Stimulated activated CD4-positive, alpha-beta T cell treated with anti-CD3 and anti-CD28 coated beads, Interleukin-15, amount 100 ng/mL, for 48 hours (primary cell): ENCODE measurements at regions not wholly inside any gene's neighbourhood (a gene's known extent, or its start where the extent isn't known, plus 50 kb on each side); places are given as distances from the start of the nearest gene placed in this dataset.

ENCODE experiments used
- DNase-seq, 2 donors: peaks; one replicate each; pipeline ENCODE4 v3.0.0-alpha.2; 2020; ENCODE audit warnings: low read depth in 2 of 2

GRCh38 chr17:68812876-68813584 lies 142.2 kb downstream of the ABCA8 start:
- no peak for DNase-seq

DNA sequence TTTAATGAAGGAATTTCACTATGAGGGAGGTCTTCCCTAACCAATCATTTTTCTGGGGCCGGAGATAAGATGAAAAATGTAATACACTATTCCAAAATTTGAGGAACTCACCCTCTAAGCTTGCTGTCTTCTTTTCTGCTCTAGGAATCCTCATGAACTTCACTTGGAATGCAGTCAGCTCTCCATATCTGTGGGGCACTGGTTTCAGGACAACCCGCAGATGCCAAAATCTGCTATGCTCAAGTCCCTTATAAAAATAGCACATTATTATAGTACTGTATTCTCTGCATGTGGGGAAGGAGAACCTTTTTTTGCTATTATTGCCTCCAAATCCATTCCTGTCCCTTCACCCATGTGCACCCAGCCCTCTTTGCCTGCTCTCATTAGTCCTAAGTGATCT lies 146.0 kb downstream of the ABCA8 start:
- no peak for DNase-seq

DNA sequence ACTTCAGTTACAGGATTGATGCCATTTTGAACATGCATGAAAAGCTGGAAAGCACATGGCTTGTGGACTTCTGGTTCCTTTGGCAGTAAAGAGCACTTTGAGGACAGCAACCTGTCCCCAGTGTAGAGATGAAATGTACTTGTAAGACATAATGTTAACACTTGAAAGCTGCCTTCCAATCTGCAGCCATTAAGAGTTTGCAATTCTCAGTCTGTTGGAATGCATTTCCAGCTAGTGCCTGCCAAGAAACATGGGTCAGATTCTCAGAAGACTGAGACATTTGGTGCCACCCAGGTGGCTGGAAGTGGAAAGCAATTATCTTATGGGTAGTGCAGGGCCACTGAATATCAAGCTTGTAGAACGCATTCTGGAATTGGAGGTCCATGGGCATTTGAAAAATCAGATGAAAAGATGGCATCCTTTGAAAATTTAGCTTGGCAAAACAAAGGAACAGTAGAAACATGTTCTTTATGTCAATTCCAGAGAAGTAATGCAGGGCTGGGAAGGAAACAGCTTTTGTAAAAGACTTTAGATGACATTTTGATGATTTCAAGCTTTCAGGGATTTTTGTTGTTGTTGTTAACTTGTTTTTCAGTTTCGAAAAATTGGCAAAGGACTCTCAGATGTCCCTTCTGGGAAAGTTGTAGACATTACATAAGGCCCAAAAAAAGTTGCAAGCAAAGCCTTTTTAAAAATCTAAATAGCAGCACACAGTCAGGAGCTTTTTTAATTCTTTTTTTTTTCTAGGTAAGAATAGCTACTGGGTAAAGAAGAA lies 147.0 kb downstream of the ABCA8 start:
- no peak for DNase-seq

- no peak for DNase-seq
These were observed 149.6 kb downstream of the ABCA8 start for GRCh38 chr17:68805609-68806008.

DNA sequence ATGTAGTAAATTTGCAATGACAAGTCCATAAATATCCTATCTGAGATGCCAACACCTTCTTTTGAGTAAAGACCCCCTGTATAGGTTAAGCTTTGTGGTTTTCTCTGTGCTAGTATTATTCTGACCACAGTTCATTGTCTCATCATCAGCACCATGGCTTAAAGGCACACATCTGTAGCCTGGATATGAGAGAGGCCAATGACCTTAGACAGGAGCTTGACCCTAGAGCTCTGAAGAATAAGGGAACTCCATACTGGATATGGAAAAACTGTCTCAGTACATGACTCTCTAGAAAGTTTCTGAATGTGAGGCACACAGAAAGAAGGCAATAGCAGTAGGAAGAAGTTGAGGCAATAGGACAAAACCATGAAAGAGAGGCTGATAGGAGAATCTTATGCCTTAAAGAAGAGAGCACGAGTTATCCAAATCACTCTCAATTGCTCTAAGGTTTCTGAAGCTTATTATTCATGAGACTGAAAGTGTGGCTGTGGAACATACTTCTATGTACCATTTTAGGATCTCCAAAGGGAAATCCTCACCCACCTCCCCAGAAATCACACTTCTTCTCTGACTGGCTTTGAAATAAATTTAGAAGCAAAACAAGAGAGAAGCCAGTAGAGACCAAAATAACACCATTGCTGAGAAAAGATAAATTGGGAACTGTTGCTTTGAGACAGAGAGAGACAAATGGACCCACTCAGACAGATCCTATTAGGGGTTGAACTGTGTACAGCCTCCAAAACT lies 150.2 kb downstream of the ABCA8 start:
- DNase-seq: no peak

- no peak for DNase-seq
These were observed 151.8 kb downstream of the ABCA8 start for GRCh38 chr17:68803164-68803929.

DNA sequence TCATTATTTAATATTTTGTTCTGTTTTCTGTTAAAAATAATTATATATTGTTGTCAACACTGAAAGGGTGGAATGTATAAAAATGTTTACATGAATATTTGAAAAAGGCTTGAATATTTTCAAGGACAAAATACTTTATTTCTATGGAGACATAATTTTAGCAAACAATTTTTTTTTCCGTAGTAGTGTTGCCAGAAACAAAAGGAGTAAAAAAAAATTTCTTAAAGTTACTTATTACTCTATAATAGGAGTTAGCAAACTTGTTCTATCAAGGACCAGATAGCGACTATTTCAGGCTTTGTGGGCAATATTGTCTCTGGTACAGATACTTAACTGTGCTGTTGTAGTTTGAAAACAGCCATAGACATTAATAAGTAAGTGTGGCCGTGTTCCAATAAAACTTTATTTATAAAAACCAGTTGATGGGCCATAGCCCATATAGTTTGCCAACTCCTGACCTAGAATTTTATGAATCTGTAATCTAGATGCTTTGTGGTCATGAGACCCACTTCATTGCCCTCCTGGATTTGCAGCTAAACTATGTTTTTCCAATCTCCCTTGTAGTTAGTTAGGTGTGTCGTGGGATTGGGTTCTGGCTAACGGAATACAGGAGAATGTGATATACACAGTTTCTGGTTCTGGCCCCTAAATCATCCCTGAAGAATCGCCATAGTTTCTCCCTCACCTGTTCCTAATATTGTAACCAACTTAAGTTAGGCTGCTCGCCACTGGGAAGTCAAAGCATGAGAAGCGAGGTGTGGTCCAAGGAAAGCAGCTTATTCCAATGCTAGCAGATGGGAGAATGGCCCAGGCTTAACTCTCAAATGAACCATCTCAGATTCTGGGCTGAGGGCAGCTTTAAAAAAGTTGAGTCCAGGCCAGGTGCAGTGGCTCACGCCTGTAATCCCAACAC lies 153.6 kb downstream of the ABCA8 start:
- no peak for DNase-seq

GRCh38 chr17:68800751-68801150 lies 154.4 kb downstream of the ABCA8 start:
- DNase-seq: no peak

GRCh38 chr17:68794636-68795434 lies 160.4 kb downstream of the ABCA8 start:
- DNase-seq: no peak

- no peak for DNase-seq
These were observed 162.3 kb downstream of the ABCA8 start for GRCh38 chr17:68792873-68793272.

GRCh38 chr17:68792042-68792685 lies 163.0 kb downstream of the ABCA8 start:
- no peak for DNase-seq

DNA sequence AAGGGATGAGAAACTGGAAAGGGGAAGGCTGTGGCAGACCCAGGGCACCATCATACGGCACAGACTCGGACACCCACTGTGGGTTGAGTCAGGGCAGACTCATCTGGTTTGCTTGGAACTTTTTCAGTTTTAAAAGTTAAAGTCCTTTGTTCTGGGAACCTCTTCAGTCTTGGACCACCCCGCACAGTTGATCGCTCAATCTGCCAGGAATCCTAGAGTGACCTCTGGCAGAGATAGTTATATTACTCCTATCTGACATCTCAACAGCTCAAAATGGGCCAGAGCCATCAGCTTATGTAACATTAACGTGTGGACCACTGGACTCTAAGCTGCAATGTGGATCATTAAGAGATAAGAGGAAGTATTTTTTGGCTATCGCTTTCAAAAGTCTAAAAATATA lies 164.3 kb downstream of the ABCA8 start:
- no peak for DNase-seq

- no peak for DNase-seq
These were observed 164.7 kb downstream of the ABCA8 start for GRCh38 chr17:68790492-68790891.

DNA sequence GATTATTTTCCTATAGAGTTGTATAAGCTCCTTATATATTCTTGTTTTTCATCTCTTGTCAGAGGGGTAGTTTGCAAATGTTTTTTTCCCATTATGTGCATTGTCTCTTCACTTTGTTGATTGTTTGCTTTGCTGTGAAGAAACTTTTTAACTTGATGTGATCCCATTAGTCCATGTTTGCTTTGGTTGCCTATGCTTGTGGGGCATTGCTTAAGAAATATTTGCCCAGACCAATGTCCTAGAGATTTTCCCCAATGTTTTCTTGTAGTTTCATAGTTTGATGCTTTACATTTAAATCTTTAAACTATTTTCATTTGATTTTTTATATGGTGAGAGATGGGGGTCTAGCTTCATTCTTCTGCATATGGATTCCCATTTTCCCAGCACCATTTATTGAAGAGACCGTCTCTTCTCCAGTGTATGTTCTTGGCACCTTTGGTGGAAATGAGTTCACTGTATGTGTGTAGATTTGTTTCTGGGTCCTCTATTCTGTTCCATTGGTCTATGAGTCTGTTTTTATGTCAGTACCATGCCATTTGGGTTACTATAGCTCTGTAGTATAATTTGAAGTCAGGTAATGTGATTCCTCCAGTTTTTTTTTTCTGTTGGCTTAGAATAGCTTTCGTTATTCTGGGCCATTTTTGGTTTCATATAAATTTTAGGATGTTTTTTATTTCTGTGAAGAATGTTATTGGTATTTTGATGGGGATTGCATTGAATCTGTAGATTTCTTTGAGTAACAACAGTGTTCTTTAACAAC lies 165.8 kb downstream of the ABCA8 start:
- no peak for DNase-seq

DNA sequence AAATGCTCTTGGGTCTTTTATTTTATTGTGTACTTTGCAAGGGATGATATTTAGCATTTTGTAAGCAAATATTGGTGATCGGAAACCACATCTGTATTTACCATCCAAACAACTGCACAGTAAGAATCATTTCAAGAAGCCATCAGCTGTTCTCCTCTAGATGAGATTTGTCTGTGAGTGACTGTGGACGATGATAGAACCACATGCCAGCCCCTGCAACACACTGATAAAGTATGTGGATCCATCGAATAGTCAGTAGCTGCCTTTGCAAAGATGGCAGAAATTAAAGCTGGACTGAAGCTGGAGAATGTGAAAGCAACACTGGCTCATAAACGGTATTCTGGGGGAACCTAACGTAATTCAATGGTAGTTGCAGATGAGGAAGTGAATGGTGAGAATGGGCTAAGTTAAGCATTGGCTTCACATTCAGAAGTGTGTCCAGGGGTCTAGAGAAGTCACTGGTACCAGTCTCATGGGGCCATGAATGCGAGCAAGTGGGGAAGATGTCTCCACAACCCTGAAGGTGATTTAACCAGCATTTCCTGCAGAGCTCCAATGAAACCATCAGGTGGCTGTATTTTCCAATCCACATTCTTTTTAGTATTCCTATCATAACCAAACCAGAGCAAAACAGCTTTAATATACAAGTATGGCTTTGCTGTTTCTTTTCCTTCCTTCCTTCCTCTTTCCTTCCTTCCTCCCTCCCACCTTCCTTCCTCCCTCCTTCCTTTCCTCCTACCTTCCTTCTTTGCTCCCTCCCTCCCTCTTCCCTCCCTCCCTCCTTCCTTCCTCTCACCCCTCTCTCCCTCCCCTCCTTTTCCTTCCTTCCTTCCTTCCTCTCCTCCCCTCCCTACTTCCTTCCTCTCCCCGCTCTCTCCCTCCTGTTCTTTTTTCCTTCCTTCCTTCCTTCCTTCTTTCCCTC lies 169.4 kb downstream of the ABCA8 start:
- DNase-seq: no peak

- DNase-seq: no peak
These were observed 170.8 kb downstream of the ABCA8 start for GRCh38 chr17:68784431-68784830.

GRCh38 chr17:68783861-68784260 lies 171.3 kb downstream of the ABCA8 start:
- DNase-seq: no peak

GRCh38 chr17:68782789-68783188 lies 172.4 kb downstream of the ABCA8 start:
- no peak for DNase-seq
